ENCODE measurements at regions not wholly inside any gene's neighbourhood (a gene's known extent, or its start where the extent isn't known, plus 50 kb on each side); places are given as distances from the start of the nearest gene placed in this dataset.

DNA sequence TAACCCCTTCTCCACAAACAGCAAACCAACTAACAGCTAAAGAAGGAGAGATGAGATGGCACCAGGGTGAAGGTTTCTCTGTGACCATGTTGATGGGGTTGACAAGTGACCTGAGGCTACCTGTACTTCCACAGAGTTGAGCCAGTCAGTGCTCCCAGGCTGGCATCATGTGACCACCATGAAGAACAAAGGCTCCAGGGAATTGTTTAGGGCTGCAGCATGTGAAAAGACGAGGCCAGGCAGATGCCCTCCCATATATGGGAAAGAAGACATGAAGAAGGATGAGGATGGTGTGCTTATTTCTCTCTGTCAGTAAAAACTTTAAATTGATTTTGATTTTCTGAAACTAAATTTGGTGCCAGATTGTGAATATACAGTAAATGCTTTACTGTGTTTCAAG lies 220.6 kb downstream of the OLFM4 start:
- Histone ChIP-seq H3K36me3 (ENCODE audit: control insufficient read depth, low read depth, low read length) (no peaks in the 10 kb centered on the region), H3K27me3 (ENCODE audit: control insufficient read depth, insufficient read depth, low read length) (no peaks in the 10 kb centered on the region), H3K4me3 (ENCODE audit: low read length) (no peak overlapping the region), H3K4me1 (ENCODE audit: control insufficient read depth, low read depth, low read length) (no peaks in the 10 kb centered on the region), H3K9ac (ENCODE audit: low read length) (no peak overlapping the region), H3K9me3 (ENCODE audit: control insufficient read depth, low read depth, low read length) (no peaks in the 10 kb centered on the region), H3K27ac (ENCODE audit: low read length) (no peak overlapping the region)

- H3K27ac ChIP-seq (ENCODE audit: low read length): no peak overlapping the region
- no peak overlapping the region for H3K9ac ChIP-seq (ENCODE audit: low read length)
- no peak overlapping the region for H3K4me3 ChIP-seq (ENCODE audit: low read length)
- no peaks in the 10 kb centered on the region for H3K36me3 ChIP-seq (ENCODE audit: control insufficient read depth, low read depth, low read length)
- H3K4me1 ChIP-seq (ENCODE audit: control insufficient read depth, low read depth, low read length): no peaks in the 10 kb centered on the region
- H3K9me3 ChIP-seq (ENCODE audit: control insufficient read depth, low read depth, low read length): no peaks in the 10 kb centered on the region
- no peaks in the 10 kb centered on the region for H3K27me3 ChIP-seq (ENCODE audit: control insufficient read depth, insufficient read depth, low read length)
Observed at GRCh38 chr13:53250272-53250875, 221.8 kb downstream of the OLFM4 start.

DNA sequence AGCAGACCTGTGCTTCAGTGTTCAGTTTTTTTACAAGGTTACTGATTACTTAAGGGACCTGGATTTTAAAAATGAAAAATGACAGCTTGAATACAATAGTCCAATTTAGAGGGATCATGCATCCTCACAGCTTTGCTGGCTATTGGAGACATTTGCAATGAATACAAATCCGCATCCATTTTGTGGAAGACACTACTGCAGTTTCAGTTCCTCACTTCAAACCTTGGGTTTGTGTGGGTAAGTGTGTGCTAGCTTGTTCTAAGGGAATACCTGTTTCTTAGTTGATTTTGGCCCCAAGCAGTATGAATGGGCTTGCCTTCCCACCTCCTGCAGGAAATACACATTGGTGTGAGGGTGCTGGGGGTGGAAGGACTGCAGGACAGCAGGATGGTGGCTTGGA lies 222.4 kb downstream of the OLFM4 start:
- H3K4me3 ChIP-seq (ENCODE audit: low read length): no peak overlapping the region
- no peaks in the 10 kb centered on the region for H3K36me3 ChIP-seq (ENCODE audit: control insufficient read depth, low read depth, low read length)
- H3K9me3 ChIP-seq (ENCODE audit: control insufficient read depth, low read depth, low read length): no peaks in the 10 kb centered on the region
- H3K27me3 ChIP-seq (ENCODE audit: control insufficient read depth, insufficient read depth, low read length): no peaks in the 10 kb centered on the region
- H3K9ac ChIP-seq (ENCODE audit: low read length): no peak overlapping the region
- no peak overlapping the region for H3K27ac ChIP-seq (ENCODE audit: low read length)
- no peaks in the 10 kb centered on the region for H3K4me1 ChIP-seq (ENCODE audit: control insufficient read depth, low read depth, low read length)

DNA sequence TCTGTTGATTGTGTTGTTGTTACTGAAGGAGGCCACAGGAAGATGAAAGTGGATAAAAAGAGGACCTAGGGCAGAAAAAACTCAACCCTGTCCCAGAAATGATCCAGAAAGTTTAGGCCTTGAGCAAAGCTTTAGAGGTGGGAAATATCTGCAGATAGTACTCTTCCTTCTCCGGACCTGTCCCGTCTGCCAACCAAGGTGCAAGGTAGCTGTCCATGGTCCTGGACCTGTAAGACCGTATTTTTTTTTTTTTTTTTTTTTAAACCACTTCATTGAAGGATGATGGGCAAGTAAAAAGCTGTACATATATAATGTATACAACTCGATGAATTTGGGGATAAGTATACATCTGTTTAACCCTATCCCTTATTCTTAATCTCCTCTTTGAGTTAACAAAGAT lies 225.9 kb downstream of the OLFM4 start:
- H3K36me3 ChIP-seq (ENCODE audit: control insufficient read depth, low read depth, low read length): no peaks in the 10 kb centered on the region
- no peaks in the 10 kb centered on the region for H3K27me3 ChIP-seq (ENCODE audit: control insufficient read depth, insufficient read depth, low read length)
- no peaks in the 10 kb centered on the region for H3K4me1 ChIP-seq (ENCODE audit: control insufficient read depth, low read depth, low read length)
- H3K27ac ChIP-seq (ENCODE audit: low read length): no peak overlapping the region
- no peak overlapping the region for H3K4me3 ChIP-seq (ENCODE audit: low read length)
- H3K9me3 ChIP-seq (ENCODE audit: control insufficient read depth, low read depth, low read length): no peaks in the 10 kb centered on the region
- no peak overlapping the region for H3K9ac ChIP-seq (ENCODE audit: low read length)

GRCh38 chr13:53255795-53256194 lies 227.2 kb downstream of the OLFM4 start:
- no peak overlapping the region for H3K27ac ChIP-seq (ENCODE audit: low read length)
- H3K9ac ChIP-seq (ENCODE audit: low read length): no peak overlapping the region
- no peak overlapping the region for H3K4me3 ChIP-seq (ENCODE audit: low read length)
- no peaks in the 10 kb centered on the region for H3K27me3 ChIP-seq (ENCODE audit: control insufficient read depth, insufficient read depth, low read length)
- no peaks in the 10 kb centered on the region for H3K9me3 ChIP-seq (ENCODE audit: control insufficient read depth, low read depth, low read length)
- H3K4me1 ChIP-seq (ENCODE audit: control insufficient read depth, low read depth, low read length): peaks cover 4% of the 10 kb centered on the region
- H3K36me3 ChIP-seq (ENCODE audit: control insufficient read depth, low read depth, low read length): no peaks in the 10 kb centered on the region

- peaks cover 4% of the 10 kb centered on the region for H3K4me1 ChIP-seq (ENCODE audit: control insufficient read depth, low read depth, low read length)
- H3K27ac ChIP-seq (ENCODE audit: low read length): no peak overlapping the region
- H3K9ac ChIP-seq (ENCODE audit: low read length): no peak overlapping the region
- H3K9me3 ChIP-seq (ENCODE audit: control insufficient read depth, low read depth, low read length): no peaks in the 10 kb centered on the region
- no peaks in the 10 kb centered on the region for H3K36me3 ChIP-seq (ENCODE audit: control insufficient read depth, low read depth, low read length)
- no peaks in the 10 kb centered on the region for H3K27me3 ChIP-seq (ENCODE audit: control insufficient read depth, insufficient read depth, low read length)
- no peak overlapping the region for H3K4me3 ChIP-seq (ENCODE audit: low read length)
Observed at GRCh38 chr13:53260594-53260993, 232.0 kb downstream of the OLFM4 start.

- no peaks in the 10 kb centered on the region for H3K36me3 ChIP-seq (ENCODE audit: control insufficient read depth, low read depth, low read length)
- H3K9ac ChIP-seq (ENCODE audit: low read length): no peak overlapping the region
- H3K4me1 ChIP-seq (ENCODE audit: control insufficient read depth, low read depth, low read length): peaks cover 13% of the 10 kb centered on the region
- no peak overlapping the region for H3K27ac ChIP-seq (ENCODE audit: low read length)
- H3K27me3 ChIP-seq (ENCODE audit: control insufficient read depth, insufficient read depth, low read length): peaks cover 4% of the 10 kb centered on the region
- H3K4me3 ChIP-seq (ENCODE audit: low read length): no peak overlapping the region
- H3K9me3 ChIP-seq (ENCODE audit: control insufficient read depth, low read depth, low read length): no peaks in the 10 kb centered on the region
Observed at GRCh38 chr13:53264751-53265385, 236.3 kb downstream of the OLFM4 start.

DNA sequence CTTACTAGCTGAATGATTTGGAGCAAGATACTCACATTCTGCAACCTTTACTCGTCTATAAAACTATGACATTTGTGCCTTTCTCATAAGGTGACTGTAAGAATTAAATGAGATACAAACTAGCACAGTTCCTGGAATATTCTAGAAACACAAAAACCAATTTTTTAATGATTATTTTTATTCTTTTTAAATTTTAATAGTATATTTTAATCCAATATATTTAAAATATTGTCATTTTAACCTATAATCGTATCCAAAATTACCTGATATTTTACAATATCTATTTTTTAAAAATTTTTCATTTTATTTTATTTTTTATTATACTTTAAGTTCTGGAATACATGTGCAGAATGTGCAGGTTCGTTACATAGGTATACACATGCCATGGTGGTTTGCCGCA lies 238.1 kb downstream of the OLFM4 start:
- H3K36me3 ChIP-seq (ENCODE audit: control insufficient read depth, low read depth, low read length): no peaks in the 10 kb centered on the region
- H3K9ac ChIP-seq (ENCODE audit: low read length): no peak overlapping the region
- peaks cover 22% of the 10 kb centered on the region for H3K27me3 ChIP-seq (ENCODE audit: control insufficient read depth, insufficient read depth, low read length)
- no peak overlapping the region for H3K4me3 ChIP-seq (ENCODE audit: low read length)
- H3K4me1 ChIP-seq (ENCODE audit: control insufficient read depth, low read depth, low read length): peaks cover 10% of the 10 kb centered on the region
- H3K9me3 ChIP-seq (ENCODE audit: control insufficient read depth, low read depth, low read length): no peaks in the 10 kb centered on the region
- no peak overlapping the region for H3K27ac ChIP-seq (ENCODE audit: low read length)

DNA sequence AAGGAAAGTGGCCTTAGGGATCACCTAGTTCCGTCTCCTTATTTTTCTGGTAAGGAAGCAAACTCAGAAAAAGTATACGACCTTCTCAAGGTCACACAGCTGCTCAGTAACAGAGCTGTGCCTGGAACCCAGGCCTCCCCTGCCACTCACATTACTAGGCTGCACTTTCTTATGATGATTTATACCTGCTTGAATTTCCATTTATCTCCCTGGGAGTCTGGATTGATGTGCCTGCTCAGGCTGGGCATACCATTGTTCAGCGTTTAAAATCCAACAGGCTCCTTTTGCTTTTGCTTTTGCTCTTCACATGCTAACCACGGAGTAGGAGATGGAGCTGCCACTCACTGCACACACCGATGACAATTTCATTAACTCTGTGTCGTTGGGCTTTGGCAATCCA lies 241.0 kb downstream of the OLFM4 start:
- Histone ChIP-seq H3K9me3 (ENCODE audit: control insufficient read depth, low read depth, low read length) (no peaks in the 10 kb centered on the region), H3K9ac (ENCODE audit: low read length) (no peak overlapping the region), H3K27me3 (ENCODE audit: control insufficient read depth, insufficient read depth, low read length) (peaks cover 51% of the 10 kb centered on the region), H3K4me1 (ENCODE audit: control insufficient read depth, low read depth, low read length) (peaks cover 10% of the 10 kb centered on the region), H3K4me3 (ENCODE audit: low read length) (no peak overlapping the region), H3K27ac (ENCODE audit: low read length) (no peak overlapping the region), H3K36me3 (ENCODE audit: control insufficient read depth, low read depth, low read length) (no peaks in the 10 kb centered on the region)

- Histone ChIP-seq H3K36me3 (ENCODE audit: control insufficient read depth, low read depth, low read length) (no peaks in the 10 kb centered on the region), H3K27me3 (ENCODE audit: control insufficient read depth, insufficient read depth, low read length) (peaks cover 80% of the 10 kb centered on the region), H3K4me1 (ENCODE audit: control insufficient read depth, low read depth, low read length) (peaks cover 19% of the 10 kb centered on the region), H3K9me3 (ENCODE audit: control insufficient read depth, low read depth, low read length) (no peaks in the 10 kb centered on the region), H3K4me3 (ENCODE audit: low read length) (no peak overlapping the region), H3K9ac (ENCODE audit: low read length) (no peak overlapping the region), H3K27ac (ENCODE audit: low read length) (no peak overlapping the region)
Observed at GRCh38 chr13:53272873-53273272, 244.3 kb downstream of the OLFM4 start.

GRCh38 chr13:53276265-53276664 lies 247.7 kb downstream of the OLFM4 start:
- Histone ChIP-seq H3K36me3 (ENCODE audit: control insufficient read depth, low read depth, low read length) (no peaks in the 10 kb centered on the region), H3K27ac (ENCODE audit: low read length) (no peak overlapping the region), H3K4me3 (ENCODE audit: low read length) (peak overlapping the region; percentile 3), H3K27me3 (ENCODE audit: control insufficient read depth, insufficient read depth, low read length) (peaks cover 96% of the 10 kb centered on the region), H3K4me1 (ENCODE audit: control insufficient read depth, low read depth, low read length) (peaks cover 13% of the 10 kb centered on the region), H3K9me3 (ENCODE audit: control insufficient read depth, low read depth, low read length) (no peaks in the 10 kb centered on the region), H3K9ac (ENCODE audit: low read length) (no peak overlapping the region)

GRCh38 chr13:53281677-53282076 lies 253.1 kb downstream of the OLFM4 start:
- H3K27ac ChIP-seq (ENCODE audit: low read length): no peak overlapping the region
- H3K27me3 ChIP-seq (ENCODE audit: control insufficient read depth, insufficient read depth, low read length): peaks cover 60% of the 10 kb centered on the region
- H3K9ac ChIP-seq (ENCODE audit: low read length): no peak overlapping the region
- H3K9me3 ChIP-seq (ENCODE audit: control insufficient read depth, low read depth, low read length): no peaks in the 10 kb centered on the region
- no peaks in the 10 kb centered on the region for H3K36me3 ChIP-seq (ENCODE audit: control insufficient read depth, low read depth, low read length)
- H3K4me1 ChIP-seq (ENCODE audit: control insufficient read depth, low read depth, low read length): peaks cover 3% of the 10 kb centered on the region
- no peak overlapping the region for H3K4me3 ChIP-seq (ENCODE audit: low read length)

All from iPS-18a (cell line).